Duodenal mucosa (tissue), 2 donors: ENCODE measurements at regions not wholly inside any gene's neighbourhood (a gene's known extent, or its start where the extent isn't known, plus 50 kb on each side); places are given as distances from the start of the nearest gene placed in this dataset.

Source experiments
- H3K27ac ChIP-seq: one replicate; pipeline ENCODE4 v1.7.0; 2013; ENCODE audit warnings: low read depth, low read length
- H3K27me3 ChIP-seq, 2 donors: one replicate each; pipeline ENCODE4 v1.7.0; 2013; ENCODE audit warnings: low read length in 2 of 2, control low read depth in 1 of 2; ENCODE audit not compliant: insufficient read depth in 2 of 2, control insufficient read depth in 1 of 2
- H3K36me3 ChIP-seq, 2 donors: one replicate each; pipeline ENCODE4 v1.7.0; 2013; ENCODE audit warnings: low read length in 2 of 2, control low read depth in 1 of 2; ENCODE audit not compliant: insufficient read depth in 2 of 2, control insufficient read depth in 1 of 2
- H3K4me1 ChIP-seq, 2 donors: one replicate each; pipeline ENCODE4 v1.7.0; 2013; ENCODE audit warnings: low read length in 2 of 2, control low read depth in 1 of 2; ENCODE audit not compliant: insufficient read depth in 2 of 2, control insufficient read depth in 1 of 2
- H3K4me3 ChIP-seq, 2 donors: one replicate each; pipeline ENCODE4 v1.7.0; 2013; ENCODE audit warnings: low read length in 2 of 2, low read depth in 1 of 2
- H3K9ac ChIP-seq, 2 donors: one replicate each; pipeline ENCODE4 v1.7.0; 2013; ENCODE audit warnings: low read length in 2 of 2, low read depth in 1 of 2
- H3K9me3 ChIP-seq, 2 donors: one replicate each; pipeline ENCODE4 v1.7.0; 2013; ENCODE audit warnings: low read length in 2 of 2, control low read depth in 1 of 2; ENCODE audit not compliant: control insufficient read depth in 1 of 2

DNA sequence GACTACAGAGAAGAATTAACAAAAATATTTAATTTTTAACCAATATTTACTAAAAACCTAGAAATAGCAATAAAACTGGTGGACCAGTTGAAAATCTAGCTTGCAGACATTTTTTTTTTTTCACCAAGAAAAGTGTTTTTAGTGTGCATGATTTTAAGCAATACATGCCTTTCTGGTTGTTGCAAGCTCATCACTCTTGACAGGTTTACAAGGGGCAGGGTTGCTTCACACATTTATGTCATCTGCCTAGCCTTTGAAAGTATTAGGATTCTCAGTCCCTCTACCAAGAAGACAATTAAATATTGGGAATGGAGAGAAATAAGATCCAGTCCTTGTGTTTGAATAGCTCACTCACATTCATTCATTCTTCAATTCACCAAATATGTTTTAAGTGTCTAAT lies 53.8 kb upstream of the LYPLAL1 start:
- H3K27ac ChIP-seq = no peak overlapping the region
- H3K4me1 ChIP-seq = no peaks in the 10 kb centered on the region
- H3K27me3 ChIP-seq = no peaks in the 10 kb centered on the region

GRCh38 chr1:219120624-219121544 lies 52.8 kb upstream of the LYPLAL1 start:
- H3K9me3 ChIP-seq = no peaks in the 10 kb centered on the region
- H3K27me3 ChIP-seq = no peaks in the 10 kb centered on the region
- no peaks in the 10 kb centered on the region for H3K36me3 ChIP-seq
- H3K27ac ChIP-seq = no peak overlapping the region
- H3K4me1 ChIP-seq = no peaks in the 10 kb centered on the region
- H3K9ac ChIP-seq = no peak overlapping the region
- no peak overlapping the region for H3K4me3 ChIP-seq

More for the DNA sequence above, 53.8 kb upstream of the LYPLAL1 start:
- Histone ChIP-seq H3K9ac (no peak overlapping the region), H3K4me3 (no peak overlapping the region), H3K36me3 (no peaks in the 10 kb centered on the region), H3K9me3 (no peaks in the 10 kb centered on the region)

DNA sequence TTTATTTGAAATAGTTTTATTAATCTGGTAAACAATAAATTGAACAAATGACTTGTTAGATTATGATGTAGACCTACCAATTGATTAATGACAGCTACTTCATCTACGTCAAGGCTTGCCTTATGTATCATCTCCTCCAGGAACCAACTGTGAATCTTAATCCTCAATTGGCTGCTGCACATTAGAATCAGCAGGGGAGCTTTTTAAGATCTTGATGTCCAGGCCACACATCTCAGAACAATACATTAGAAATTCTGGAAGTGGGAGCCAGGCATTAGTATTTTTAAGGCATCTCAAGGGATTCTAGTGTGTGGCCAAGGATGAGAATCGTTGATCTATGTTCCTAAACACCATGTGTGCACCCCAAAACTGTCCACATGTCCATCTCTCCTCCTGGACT lies 52.0 kb upstream of the LYPLAL1 start:
- Histone ChIP-seq H3K4me1 (no peaks in the 10 kb centered on the region), H3K36me3 (no peaks in the 10 kb centered on the region), H3K27me3 (no peaks in the 10 kb centered on the region), H3K27ac (no peak overlapping the region), H3K9ac (no peak overlapping the region), H3K4me3 (no peak overlapping the region), H3K9me3 (no peaks in the 10 kb centered on the region)

DNA sequence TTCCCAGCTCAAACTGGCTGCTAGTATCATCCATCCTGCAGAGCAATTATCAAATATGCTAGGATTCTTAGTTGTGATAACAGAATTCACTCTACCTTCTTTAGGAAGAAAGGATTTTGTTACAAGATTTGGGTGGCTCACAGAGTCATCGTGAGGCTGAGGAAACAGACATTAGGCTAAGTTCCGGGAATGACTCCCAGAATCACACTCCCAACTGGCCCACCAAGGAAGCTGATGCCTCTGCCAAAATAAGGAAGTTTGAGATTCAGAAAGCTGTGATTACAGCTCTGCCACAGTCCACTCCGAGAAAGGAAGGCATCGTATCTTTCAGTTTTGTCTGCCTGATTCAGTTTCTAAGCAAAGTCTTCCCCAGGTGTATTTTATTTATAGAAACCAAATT lies 50.6 kb upstream of the LYPLAL1 start:
- Histone ChIP-seq H3K9ac (no peak overlapping the region), H3K27ac (no peak overlapping the region), H3K4me1 (no peaks in the 10 kb centered on the region), H3K9me3 (no peaks in the 10 kb centered on the region), H3K27me3 (no peaks in the 10 kb centered on the region), H3K4me3 (no peak overlapping the region), H3K36me3 (no peaks in the 10 kb centered on the region)
